Stimulated activated CD4-positive, alpha-beta T cell treated with anti-CD3 and anti-CD28 coated beads, Interleukin-1b, Interleukin-23, amount 100 ng/mL, for 24 hours (primary cell): ENCODE measurements at regions not wholly inside any gene's neighbourhood (a gene's known extent, or its start where the extent isn't known, plus 50 kb on each side); places are given as distances from the start of the nearest gene placed in this dataset.
"Not testable (repeated sequence)": the region's sequence is repeated elsewhere in the genome, so short reads cannot be mapped to it uniquely, and the experiment has no call there.

Experiments
- DNase-seq, 4 experiments: peaks; one replicate each; pipeline ENCODE4 v3.0.0-alpha.2; 2020; ENCODE audit warnings: low read depth in 4 of 4, low spot score in 1 of 4

DNA sequence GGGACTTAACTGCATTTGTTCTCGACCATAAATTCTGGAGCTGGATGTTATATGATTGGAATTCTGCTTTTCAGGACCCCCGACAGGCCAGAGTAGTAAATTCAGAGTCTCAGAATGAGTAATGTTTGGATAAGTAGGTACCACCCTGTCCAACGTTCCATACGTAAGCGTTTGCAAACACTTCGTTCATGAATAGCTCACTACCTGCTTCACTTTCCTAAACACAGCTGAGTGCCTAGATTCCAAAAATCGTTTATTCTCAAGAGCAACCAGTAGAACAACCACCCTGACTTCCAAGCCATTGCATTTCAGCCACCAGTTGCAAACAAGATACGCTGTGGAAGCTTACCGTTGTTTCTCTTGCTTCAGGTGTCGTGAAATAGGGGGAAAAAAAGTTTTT, 101.3 kb upstream of the DMRT1 start:
- no peak for DNase-seq

DNA sequence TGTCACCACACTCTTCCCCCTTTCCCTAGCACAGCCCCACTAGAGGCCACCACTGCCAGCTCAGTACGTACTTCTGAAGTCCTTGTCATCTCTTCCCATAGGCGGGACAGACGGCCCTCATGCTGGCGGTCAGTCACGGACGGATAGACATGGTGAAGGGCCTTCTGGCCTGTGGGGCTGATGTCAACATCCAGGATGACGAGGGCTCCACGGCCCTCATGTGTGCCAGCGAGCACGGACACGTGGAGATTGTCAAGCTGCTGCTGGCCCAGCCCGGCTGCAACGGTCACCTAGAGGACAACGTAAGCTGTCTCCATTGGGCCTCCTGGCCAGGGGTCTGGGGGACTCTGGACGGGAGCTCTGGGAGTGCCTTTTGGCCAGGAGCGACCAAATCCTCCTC, 99.4 kb upstream of the DMRT1 start:
- no peak for DNase-seq

DNA sequence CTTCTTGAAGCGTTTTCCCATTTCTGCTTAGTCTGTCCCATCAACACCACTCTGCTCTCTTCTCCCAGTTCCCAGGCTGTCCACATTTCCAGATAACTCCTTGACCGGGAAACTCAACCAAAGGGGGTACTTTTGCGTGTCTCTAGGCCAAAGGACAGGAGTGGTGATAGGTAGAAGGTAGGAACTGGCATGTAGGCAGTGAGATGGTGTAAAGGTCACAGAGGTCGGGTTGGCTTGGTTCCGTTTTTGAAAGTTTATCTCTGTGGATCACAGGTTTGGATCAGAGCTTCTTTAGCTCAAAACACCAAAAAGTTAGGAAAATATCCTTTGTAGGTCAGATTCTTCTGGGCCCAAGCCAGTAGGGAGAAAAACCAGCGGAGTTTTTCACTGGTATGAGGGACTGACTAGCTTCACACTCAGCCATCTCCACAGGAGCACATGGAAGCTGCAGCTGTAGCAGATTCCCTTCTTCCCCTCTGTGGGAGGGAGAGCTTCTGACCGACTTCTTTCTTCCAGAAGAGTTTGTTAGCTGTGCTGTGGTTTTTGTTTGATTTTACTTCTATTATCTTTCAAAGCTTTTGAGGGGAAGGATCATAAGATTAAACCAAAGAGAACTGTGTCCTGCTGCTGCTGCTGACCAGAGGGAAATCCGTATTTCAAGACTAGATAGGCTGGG, 98.4 kb upstream of the DMRT1 start:
- no peak for DNase-seq

DNA sequence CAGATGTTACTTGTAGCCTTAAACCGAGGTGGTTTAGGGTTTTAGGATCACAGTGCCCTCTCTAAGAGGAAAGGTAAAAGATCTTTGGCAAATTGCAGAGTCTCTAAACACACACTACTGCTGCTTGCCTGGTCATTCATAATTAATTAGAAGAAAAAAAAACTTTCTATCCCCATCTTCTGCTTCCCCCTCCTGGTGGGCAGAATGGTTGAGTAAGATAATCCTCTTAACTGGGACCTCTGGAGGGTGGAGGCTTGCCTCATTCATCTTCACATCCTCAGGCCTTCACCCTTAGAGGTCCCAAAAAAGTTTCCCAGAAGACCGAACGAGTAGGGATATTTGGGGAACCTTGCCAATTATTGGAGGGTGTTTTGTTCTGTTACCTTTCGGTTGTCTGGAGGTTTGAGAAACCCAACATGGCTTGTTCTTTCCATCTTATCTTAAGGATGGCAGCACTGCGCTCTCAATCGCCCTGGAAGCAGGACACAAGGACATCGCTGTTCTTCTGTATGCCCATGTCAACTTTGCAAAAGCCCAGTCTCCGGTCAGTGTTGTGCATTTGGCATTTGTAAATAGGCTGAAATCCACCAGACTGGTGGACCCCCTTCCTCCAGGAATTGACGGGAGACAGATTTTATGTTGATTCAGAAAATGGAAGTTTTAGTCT, 97.3 kb upstream of the DMRT1 start:
- no peak for DNase-seq

DNA sequence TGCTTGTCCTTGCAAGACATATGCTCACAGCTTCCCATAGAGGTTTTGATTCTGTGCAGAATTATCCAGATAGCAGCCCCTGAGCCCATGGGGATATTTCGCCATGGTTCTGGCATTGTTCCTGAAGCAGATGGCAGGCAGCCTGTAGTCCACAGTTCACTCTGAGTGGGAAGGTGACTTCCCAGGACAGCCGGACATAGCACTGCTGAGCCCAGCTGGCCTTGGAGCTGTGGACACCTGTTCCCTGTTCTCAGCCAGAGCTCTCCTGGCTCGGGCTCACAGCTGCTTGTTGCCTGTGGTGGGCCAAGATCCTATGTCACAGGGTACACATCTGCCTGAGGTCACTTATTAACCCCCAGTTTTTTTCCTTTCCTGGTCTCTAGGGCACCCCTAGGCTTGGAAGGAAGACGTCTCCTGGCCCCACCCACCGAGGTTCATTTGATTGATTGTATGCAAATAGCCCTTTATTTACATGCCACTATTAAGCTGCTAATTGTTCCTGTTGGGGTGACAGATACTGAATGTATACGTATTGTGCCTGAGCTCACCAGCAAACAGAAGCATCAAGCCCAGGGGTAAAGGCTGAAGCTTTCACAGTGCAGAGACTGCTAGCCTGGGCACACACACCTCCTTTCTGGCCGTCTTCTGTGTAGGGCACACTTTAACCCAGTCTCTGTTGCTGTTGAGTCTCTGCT, 96.6 kb upstream of the DMRT1 start:
- DNase-seq: no peak

DNA sequence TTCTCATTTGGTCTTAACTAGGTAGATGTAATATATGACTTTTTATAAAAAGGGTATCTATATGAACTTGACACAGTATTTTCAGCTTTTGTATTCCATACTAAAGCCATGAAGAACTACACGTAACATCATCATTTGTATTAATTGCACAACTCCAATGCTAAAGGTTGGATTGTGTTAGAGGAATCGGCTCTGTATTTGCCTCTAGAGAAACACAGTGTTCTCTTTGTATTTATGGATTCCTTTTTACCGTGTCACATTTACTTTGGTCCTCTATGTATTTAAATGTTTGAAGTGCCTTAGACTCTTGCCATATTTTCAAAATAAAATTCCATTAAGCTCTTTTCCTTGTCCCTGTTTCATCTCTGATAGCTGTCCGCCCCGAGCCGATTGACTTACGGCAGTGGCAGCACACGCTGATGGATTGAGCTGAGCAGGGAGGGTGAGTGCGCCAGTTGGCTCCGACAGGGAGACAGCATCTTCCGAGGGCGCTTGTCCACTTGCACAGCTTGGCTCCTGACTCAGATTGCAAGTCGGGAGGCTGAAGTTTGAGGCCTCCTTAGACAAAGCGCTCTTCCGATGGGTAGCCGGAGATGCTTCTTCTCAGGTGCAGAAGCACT, 95.6 kb upstream of the DMRT1 start:
- DNase-seq: no peak

DNA sequence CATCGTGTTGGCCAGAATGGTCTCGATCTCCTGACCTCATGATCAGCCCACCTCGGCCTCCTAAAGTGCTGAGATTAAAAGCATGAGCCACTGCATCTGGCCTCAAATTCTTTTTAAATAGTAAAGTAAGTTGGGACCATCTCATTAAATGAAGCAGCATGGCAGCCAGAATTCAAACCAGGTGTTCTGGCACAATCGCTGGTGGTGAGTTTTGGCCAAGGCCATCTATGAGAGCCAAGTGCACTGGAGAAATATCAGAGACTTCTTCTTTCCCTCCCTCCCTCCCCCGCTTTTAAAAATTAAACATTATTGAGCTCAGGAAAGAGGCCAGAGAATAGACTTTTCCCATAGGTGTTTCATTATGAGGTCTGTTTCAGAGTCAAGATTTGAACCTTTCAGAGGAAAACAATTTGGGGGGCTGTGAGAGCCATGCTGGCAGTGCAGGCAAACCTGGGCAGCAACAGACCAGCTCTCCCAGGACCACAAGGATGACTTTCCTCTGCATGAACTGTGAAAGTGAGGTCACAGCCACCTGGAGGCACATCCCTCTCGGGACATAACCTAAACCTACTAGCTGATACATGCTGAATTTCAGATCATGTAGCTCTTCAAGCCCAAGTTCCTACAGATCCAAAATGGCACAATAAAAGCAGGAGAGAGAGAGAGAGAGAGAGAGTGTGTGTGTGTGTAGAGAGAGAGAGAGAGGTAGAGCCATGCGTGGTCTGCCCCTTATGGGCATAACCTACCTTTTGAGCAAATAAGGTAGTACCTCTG, 94.6 kb upstream of the DMRT1 start:
- DNase-seq: no peak

DNA sequence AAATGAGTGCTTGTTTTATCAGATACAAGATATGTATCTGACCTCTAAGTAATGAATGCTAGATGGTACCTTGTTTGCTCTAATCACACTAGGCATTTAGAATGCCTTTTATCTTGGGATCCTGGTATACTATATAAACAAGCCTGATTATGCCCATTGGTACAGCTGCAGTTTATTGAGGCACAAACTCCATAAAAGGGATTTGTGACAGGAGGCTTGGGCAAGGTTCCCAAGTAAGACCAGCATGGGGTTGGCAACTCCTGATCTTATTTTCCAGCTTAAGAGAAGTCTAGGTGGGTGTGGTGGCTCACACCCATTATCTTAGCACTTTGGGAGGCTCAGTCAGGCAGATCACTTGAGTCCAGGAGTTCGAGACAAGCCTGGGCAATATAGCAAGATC, 93.9 kb upstream of the DMRT1 start:
- no peak for DNase-seq

DNA sequence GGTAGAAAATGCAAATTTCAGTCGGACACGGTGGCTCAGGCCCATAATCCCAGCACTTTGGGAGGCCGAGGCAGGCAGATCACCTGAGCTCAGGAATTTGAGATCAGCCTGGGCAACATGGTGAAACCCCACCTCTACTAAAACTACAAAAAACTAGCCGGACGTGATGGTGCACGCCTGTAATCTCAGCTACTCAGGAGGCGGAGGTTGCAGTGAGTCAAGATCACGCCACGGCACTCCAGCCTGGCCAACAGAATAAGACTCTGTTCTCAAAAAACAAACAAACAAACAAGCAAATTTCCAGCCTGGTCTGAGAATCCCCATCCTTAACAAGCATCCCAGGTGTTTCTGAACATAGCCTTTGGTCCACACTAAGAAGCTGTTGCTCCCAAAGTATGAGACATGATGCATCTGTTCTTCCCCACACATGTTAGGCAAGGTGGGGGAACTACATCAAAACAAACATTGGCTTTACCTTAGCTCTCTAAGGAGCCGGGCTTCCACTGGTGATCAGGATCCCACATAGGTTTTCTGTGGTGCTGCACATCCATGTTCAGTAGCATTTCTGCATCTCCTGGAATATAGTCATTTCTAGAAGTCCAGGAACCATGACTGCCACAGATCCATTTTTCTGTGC, 92.5 kb upstream of the DMRT1 start:
- DNase-seq: no peak

DNA sequence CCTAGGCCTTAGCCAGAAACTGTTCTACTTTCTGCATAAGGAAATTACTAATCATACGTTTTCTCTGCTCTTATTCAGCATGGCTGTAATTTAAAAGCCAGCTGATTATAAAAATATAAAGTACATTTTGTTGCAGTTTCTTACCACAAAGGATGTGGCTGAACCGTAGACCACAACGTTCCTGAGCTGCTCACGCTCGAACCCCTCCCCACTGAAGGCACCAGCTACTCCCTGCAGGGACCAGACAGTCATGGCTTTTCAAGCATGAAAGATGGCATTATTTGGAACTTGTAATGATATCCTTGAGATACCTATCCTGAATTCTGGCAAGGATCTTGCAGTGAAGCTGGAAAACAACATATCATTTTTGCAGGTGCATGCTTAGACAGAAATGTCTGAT, 91.8 kb upstream of the DMRT1 start:
- DNase-seq: peak in 1 of 4 experiments; percentile 4

DNA sequence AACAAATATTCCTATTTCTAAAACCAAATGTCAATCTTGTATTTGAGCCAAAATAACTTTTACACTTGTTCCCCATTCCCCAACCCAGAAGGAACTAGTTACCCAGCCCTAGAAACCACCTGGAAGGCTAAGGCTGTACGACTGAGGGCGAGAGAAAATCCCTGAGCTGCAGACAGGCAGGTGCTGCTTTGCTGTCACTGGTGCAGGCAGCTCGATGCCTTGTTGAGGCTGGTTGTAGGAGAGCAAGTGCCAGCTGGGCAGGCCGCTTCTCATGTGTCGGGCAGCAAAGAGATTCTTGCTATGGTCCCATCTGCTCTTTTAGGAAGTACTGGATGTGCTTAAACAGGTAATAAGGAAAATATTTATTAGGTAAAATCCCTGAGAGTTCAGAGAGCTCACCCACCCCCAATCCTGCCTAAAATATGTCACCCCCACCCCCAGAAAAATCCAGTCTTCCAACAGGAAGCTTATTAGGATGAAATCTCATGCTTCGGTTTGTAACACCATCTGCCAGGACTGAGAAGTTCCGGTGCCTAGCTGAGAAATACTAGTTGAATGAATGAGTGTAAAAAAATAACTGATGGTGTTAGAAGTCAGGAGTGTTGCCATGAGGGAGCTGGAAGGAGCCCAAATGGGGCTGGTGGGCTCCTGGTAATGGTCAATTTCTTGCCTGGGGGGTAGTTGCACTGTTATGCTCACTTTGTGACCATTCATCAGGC, 91.1 kb upstream of the DMRT1 start:
- DNase-seq: no peak

DNA sequence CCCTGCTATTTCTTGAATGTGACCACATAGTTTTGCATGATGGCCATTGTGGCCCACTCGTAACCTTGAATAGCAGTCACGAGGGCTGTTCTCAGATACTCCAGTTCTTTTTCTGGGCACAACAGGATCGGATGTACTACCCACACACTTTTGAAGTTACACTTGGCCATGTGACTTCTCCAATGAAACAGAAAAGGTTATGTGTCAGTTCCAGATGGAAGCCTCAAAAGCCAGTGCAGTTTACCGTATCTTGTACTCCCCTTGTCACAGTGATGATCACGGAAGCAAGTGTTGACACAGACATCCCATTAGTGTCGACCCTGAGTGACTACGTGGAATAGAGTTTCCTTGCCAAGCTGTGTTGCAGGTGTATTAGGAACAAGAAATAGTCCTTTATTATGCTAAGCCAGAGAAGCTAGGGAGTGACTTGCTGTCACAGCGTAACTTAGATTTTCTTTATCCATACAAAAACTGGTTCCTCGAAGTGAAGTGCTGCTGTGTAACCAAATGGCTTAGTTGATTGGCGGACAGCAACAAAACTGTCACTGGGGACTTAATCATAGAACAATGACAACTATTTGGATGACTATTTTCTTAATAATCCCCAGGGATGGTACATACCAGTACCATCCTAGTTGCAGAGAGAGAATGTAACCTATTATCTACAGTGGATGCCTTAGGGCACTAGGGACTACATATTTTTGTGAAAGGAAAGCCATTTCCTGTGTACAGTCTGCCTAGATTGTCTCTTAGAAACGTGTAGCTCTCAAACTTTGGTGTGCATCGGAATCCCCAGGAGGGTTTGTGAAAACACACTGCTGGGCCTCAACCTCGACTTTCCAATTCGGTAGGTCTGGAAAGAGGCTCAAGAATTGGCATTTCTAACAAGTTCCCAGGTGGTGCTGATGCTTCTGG, 90.1 kb upstream of the DMRT1 start:
- no peak for DNase-seq

DNA sequence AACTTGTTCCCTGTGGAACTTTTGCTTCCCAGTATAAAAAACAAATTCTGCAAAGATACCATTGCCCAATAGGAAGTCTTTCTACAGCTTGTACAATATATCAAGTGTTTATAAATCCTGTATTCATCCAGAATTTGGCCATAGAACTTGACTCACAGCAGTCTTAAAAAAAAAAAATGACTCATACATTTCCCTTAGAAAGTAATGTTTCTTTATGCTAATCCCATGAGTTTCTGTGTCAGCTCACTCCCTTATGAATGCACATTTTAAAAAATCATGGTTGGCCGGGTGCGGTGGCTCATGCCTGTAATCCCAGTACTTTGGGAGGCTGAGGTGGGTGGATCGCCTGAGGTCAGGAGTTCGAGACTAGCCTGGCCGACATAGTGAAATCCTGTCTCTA, 89.3 kb upstream of the DMRT1 start:
- DNase-seq: no peak

DNA sequence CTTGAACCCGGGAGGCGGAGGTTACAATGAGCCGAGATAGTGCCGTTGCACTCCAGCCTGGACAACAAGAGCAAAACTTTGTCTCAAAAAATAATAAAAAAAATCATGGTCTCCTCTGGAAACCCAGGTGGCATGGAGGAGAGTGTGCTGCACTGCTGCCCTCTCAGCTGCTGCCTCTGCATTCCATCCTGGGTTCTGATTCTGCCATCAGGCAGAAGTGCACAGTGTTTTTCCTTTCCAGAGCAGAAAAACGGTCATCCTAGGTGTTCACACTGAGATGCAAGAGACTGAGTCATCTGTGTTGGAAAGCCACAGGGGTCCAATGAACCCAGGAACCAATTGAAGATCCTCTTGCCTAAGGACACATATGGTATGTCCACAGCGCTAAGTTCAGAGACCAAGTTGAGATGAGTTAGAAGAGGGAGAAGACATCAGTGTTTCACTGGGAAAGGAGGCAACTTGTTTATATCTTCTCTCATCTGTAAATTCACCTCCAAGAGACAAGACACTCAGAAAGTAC, 88.8 kb upstream of the DMRT1 start:
- no peak for DNase-seq

DNA sequence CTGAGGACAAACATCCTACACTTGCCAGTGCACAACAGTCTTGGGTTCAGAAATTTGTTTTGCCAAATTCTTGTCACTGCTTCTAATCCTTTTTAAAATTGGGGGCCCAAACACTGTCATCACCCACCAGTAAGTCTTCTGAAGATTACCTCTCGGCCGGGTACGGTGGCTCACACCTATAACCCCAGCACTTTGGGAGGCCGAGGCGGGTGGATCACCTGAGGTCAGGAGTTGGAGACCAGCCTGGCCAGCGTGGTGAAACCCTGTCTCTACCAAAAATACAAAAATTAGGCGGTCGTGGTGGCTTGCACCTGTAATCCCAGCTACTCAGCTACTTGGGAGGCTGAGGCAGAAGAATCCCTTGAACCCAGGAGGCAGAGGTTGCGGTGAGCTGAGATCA, 87.8 kb upstream of the DMRT1 start:
- not testable (repeated sequence) for DNase-seq

DNA sequence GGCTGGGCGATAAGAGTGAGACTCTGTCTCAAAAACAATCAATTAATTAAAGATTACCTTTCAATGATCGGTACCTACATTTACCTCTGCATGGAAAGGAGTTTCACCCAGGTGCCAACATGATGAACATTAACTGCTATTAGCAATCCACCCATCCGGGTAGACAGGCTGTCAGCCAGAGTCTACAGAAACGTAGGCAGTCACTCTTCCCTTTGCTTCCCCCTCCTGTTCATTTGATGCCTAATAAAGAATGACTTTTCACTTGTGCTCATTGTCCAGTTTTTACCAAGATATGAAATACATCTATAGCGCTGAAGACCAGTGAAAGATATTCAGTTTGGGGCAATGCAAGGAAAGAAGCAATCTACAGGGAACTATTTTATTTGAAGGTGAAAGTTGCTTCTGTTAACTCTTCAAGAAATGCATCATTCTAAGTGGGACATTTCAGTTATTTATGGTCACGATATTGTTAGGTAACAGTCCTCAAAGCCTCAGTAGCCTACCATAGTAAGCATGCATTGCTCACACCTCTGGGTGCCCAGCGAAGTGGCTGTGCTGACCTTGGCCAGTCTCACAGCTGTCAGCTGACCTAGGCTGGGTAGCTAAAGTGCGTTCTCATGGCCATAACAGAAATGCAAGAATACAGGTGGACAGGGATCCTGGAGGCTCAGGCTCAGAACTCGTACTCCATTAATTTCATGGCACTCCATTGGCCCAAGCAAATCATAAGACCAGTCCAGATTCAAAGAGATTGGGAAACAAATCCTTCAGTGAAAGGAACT, 87.2 kb upstream of the DMRT1 start:
- no peak for DNase-seq

DNA sequence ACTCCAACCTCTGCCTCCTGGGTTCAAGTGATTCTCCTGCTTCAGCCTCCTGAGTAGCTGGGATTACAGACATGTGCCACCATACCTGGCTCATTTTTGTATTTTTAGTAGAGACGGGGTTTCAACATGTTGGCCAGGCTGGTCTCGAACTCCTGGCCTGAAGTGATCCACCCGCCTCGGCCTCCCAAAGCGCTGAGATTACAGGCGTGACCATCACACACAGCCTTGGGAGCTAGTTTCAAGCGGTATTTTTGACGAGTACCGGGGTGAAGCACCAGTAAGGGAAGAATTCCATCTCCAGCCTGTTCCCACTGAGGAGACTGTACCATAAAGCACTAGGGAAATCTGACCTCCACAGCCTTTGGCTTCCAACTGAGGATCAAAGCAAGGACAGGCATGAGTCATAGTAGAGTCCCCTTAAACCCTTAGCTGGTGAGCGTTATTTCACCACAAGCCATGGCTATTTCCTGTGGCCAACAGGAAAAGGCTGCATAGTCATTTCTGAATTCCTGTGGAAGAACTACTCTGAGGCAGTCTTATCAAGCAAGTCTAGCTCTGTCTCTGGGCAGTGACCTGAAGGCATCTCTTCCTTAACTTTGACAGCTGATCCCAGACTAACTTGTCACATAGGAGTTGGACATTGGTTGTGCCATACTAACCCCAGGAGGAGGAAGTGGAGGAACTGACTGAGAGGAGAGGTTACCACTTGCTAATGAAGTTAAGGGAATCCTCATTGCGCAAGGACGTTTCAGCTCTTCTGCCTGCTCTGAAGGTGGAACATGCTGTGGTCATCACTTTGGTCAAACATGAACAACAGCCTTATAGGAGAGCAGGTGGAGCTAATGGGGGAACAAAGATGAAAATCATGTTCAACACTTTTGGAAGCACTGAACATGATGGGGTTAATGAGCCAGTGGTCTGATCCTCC, 85.8 kb upstream of the DMRT1 start:
- DNase-seq: no peak
